Retina (tissue), 1 donor: ENCODE measurements at regions not wholly inside any gene's neighbourhood (a gene's known extent, or its start where the extent isn't known, plus 50 kb on each side); places are given as distances from the start of the nearest gene placed in this dataset.
"Not testable (repeated sequence)": the region's sequence is repeated elsewhere in the genome, so short reads cannot be mapped to it uniquely, and the experiment has no call there.

ENCODE experiments used
- DNase-seq: peaks from one replicate; pipeline ENCODE4 v3.0.0-alpha.2; 2016

DNA sequence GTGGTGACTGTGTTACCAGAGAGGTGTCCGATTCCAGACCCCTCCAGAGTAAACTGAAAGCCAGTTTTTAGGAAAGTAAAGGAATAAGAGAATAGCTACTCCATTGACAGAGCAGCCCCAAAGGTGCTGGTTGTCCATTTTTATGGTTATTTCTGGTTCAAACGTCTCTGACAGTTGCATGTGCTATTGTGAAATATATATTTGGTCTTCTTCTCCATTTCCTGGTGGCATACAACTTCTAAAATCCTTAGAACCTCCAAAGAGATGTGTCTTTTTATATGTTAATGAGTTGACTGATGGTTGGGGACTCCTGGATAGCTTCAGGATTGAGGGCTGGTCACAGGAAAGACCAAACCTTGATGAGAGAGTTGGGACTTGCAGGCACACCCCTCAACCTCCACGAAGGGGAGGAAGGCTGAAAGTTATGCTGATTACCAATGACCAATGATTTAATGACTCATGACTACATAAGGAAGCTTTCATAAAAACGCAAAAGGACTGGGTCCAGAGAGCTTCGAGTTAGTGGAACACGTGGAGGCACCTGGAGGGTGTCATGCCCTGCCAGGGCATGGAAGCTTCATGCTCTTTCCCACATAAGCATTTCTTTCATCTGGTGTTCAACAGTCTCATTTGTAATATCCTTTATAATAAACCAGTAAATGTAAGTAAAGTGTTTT, 100.7 kb downstream of the SLC16A1 start:
- DNase-seq, result no peak

GRCh38 chr1:112854368-112854984, 101.5 kb downstream of the SLC16A1 start:
- DNase-seq, result peak; percentile 50

DNA sequence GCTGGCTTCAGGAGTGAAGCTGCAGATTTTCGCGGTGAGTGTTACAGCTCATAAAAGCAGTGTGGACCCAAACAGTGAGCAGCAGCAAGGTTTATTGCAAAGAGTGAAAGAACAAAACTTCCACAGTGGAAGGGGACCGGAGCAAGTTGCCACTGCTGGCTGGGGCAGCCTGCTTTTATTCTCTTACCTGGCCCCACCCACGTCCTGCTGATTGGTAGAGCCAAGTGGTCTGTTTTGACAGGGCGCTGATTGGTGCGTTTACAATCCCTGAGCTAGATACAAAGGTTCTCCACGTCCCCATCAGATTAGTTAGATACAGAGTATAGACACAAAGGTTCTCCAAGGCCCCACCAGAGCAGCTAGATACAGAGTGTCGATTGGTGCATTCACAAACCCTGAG, 102.1 kb downstream of the SLC16A1 start:
- not testable (repeated sequence) for DNase-seq

- DNase-seq, result no peak
Observed at GRCh38 chr1:112852934-112853333, 103.1 kb downstream of the SLC16A1 start.

- no peak for DNase-seq
Observed at GRCh38 chr1:112852276-112852675, 103.7 kb downstream of the SLC16A1 start.

DNA sequence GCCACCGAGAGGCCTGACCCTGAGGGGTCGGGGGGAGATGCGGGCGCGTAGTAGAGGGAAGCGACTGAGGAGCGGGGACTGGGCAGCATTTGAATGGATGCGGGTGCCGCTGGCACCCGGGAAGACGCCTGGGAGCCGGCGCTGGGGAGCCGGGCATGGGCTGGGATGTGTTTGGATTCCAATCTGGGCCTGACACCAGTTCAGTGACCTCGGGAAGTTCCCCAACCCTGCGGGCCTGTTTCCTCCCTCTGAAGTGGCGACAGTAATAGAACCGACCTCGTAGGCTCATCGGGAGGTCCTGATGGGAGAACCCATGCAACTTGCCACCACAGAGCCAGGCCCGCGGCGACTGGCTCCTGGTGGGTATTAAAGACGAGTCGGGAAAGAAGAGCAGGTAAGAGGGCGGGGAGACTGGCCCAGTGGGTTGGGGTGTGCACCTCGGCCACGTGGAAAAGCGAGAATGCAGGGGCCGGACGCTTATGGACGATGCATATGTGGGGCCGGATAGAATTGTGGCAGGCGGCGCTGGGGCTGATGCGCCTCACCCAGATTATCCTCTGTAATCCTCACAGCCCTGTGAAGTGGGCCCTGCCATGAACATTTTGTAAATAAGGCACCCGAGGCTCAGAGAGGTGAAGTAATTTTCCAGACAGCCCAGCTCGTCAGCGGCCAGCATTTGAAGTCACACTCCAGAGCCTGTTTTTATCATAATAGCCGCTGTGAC, 105.8 kb downstream of the SLC16A1 start:
- peak; percentile 92 for DNase-seq

DNA sequence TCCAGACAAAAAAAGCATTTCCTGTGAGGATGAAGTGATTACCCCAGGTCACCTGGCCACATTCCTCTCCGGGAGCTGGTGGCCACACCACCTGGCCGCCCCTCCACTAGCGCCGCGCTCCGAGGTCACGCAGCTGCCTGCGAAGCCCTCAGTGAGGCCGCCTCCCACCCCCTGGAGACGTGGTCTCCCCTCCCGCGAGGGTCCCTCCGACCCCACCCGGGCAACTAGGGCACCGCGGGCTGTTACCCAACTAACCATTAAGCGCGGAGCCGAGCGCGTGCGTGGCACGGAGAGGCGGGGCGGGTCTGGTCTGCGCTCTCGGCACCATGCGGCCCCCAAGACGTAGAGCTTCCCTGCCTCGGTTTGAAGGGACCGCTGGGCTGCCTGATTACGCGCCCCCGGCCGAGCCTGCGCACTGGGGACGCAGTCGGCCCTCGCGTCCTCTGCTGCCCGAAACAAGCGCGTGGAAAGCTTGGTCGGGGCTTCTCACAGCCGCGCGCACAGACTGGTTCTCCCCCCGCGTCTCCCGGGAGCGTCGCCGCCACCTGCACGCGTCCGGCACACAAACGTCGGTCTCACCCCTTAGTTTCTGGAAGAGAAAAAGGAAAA, 106.5 kb downstream of the SLC16A1 start:
- DNase-seq, result peak; percentile 92

DNA sequence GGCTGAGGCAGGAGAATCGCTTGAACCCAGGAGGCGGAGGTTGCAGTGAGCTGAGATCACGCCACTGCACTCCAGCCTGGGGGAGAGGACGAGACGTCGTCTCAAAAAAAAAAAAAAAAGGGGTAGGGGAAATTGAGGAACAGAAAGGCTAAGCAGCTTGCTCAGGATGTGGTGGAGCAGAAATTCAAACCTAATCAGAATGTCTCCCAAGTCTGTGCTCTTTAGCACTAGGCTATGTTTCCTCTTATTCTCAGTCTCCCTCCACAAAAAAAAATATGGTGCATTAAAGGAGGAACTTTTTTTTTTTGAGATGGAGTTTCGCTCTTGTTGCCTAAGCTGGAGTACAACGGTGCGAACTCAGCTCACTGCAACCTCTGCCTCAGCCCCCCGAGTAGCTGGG, 114.2 kb downstream of the SLC16A1 start:
- DNase-seq, result no peak

DNA sequence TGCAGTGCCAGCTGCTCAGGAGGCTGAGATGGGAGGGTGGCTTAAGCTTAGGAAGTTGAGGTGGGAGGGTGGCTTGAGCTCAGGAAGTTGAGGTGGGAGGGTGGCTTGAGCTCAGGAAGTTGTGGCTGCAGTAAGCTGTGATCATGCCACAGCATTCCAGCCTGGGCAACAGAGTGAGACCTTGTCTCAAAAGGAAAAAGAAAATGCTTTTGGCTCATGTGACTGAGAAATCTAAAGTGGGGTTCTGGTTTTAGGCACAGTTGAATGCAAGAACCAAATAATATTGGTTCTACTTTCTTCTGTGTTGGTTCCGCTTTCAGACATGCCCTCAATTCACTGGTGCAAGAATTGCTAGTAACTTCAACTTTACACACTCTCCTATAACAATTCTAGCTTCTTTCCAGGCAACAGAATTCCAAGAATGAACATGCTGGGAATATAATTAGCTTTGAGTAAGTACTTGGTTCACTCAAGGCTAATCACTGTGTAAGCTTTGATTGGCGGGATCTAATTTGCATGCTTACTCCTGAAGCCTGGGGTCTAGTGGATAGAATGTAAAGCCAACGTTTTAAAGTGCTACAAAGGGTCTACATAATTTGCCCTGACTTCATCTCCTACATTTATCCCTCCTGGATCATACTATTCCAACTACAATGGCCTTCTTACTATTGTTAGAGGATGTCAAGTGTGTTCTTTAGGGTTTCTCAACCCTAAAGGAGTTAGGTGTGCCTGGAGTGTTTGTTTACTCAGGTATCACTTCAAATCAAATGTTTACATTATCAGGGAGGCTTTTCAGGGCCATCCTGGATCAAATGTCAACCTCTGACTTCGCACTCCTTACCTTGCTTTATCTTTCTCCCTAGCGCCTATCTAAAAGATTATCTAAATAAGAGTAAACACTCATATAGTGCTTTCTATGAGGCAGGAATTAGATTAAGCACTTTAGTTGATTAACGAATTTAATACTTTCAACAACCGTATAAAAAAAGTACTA, 115.1 kb downstream of the SLC16A1 start:
- no peak for DNase-seq

DNA sequence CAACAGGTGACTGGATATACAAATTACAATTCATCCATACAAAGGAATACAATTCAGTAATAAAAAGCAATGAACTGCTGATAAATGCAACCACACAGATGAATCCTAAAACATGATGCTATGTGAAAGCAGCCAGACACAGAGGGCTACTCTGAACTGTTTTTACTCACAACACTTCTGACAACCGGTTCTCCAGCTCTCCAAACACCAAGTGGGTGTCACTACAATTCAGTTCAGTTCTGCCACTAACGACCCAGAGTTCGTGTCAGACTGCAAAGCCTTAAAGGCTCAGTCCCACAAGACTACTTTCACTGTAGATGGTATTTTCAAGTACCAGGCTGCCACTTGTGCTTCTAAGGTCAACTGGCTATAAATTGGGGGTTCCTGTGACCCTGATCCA, 119.4 kb downstream of the SLC16A1 start:
- DNase-seq, result no peak

GRCh38 chr1:112833806-112834205, 118.7 kb upstream of the PPM1J start:
- DNase-seq, result no peak

DNA sequence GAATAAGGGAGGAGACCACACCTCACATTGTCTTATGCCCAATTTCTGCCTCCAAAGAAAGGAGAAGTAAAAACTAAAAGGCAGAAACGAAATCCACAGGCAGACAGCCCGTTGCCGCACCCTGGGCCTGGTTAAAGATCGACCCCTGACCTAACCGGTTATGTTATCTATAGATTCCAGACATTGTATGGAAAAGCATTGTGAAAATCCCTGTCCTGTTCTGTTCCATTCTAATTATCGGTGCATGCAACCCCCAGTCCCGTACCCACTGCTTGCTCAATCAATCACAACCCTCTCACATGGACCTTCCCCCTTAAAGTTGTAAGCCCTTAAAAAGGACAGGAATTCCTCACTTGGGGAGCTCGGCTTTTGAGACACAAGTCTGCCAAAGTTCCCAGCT, 117.1 kb upstream of the PPM1J start:
- not testable (repeated sequence) for DNase-seq

- not testable (repeated sequence) for DNase-seq
Observed at GRCh38 chr1:112829691-112830090, 114.6 kb upstream of the PPM1J start.

DNA sequence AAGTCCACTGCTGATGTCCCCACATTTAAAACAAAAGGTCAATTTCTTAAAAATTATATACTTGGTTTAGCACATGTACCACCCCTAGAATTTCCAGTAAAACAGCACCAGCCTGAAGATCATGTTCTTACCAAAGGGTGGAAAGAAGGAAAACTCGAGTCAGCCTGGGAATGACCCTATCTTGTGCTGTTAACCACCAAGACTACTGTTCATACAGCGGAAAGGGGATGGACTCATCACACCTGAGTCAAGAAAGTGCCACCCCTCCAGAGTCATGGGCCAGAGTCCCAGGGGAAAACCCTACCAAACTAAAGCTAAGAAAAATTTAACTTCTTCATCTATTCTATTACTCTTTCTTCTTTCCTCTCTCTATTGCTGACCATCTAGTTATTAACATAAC, 113.6 kb upstream of the PPM1J start:
- DNase-seq, result no peak

GRCh38 chr1:112827391-112827790, 112.3 kb upstream of the PPM1J start:
- not testable (repeated sequence) for DNase-seq

GRCh38 chr1:112826217-112826944, 111.2 kb upstream of the PPM1J start:
- no peak for DNase-seq

DNA sequence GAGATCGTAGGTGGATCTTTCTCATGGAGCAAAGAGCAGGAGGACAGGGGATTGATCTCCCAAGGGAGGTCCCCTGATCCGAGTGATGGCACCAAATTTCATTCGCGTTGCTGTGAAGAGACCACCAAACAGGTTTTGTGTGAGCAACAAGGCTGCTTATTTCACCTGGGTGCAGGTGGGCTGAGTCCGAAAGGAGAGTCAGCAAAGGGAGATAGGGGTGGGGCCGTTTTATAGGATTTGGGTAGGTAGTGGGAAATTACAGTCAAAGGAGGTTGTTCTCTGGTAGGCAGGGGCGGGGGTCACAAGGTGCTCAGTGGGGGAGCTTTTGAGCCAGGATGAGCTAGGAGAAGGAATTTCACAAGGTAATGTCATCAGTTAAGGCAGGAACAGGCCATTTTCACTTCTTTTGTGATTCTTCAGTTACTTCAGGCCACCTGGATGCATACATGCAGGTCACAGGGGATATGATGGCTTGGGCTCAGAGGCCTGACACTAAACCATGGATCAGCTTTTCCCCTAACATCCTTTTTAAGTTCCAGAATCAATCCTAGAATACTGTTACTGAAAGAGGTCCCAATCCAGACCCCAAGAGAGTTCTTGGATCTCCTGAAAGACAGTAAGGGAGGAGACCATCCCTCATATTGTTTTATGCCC, 110.6 kb upstream of the PPM1J start:
- not testable (repeated sequence) for DNase-seq

DNA sequence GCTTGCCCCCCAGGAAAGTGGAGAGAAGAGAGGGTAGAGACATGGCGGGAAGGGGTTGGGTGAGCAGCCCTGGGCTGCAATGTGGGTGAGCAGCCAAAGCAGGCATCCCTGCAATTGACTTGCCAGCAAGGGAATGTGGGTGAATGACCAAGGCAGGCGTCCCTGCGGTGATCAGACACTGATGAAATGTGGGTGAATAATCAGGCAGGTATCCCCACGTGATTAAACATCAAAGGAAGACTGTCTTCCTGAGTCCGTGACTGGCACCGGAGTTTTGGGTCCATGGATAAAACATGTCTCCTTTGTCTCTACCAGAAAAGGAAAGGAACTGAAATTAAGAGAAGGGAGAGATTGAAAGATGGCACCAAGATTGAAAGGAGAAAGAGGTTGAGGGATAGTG, 109.9 kb upstream of the PPM1J start:
- DNase-seq, result not testable (repeated sequence)

DNA sequence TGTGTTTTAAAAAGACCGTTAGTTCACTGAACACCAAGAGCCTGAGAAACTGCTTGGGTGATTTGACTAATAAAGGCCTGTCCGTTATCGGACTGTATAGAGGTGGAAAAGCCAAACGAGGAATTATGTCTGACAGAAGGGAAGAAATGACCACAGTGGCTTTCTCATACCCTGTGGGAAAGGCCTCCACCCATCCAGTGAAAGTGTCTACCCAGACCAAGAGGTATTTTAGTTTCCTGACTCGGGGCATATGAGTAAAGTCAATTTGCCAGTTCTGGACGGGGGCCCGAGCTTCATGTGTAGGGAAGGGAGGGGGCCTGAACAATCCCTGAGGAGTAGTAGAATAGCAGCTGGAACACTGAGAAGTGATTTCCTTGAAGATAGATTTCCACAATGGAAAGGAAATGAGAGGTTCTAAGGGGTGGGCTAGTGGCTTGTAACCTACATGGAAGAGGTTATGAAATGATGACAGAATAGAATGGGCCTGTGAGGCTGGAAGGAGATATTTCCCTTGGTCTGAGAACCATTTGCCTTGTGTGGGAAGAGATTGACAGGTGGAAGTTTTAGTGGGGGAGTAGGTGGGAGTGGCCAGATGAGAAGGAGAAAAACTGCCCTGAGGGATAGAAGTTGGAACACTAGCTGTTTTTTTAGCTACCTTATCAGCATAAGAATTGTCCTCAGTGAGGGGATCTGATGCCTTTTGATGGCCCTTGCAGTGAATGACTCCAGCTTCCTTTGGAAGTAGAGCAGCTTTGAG, 106.4 kb upstream of the PPM1J start:
- DNase-seq, result not testable (repeated sequence)

DNA sequence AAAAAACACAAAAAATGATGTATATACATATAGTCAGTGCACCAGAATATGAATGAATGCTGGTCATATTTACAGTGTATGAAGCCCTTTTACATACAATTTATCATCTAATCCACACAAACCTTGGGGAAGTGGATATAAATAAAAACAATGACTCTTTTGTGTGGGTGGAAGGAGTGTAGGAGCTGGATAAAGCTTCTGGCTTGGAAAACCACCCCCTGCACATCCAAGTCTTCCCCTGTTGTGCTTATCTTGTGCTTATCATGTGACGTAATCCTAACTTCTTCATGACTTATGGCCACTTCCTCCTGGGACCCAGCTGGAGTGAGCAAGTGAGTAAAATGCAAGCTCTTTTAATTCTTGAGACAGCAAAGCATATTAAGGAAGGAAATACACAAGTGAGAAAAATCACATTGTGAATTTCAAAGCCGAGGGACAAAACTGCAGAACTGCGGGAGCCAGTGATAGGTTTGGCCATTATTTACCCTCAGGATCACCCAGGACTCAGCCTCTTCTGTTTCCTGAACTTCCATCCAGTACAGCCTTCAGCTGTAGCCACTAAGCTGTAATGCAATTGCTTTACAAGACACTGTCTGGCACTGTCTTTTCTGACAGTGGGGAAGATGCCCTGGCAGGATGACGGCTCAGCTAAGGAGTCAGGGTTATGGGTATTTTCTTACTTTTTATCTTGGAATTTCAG, 104.0 kb upstream of the PPM1J start:
- DNase-seq, result no peak
